PC-3 (cell line): ENCODE measurements at regions not wholly inside any gene's neighbourhood (a gene's known extent, or its start where the extent isn't known, plus 50 kb on each side); places are given as distances from the start of the nearest gene placed in this dataset.
A peak's percentile ranks its signal among the peaks of the same experiment; 100 is the strongest.

Experiments
- ATAC-seq: fragments of 200-7000 bp; cut with Tn5 transposase; 2 replicates; pipeline ENCODE4 v1.9.1; 2020; ENCODE audit warnings: mild to moderate bottlenecking, moderate library complexity
- BruUV-seq: library from RNA; stranded (reverse); fragments of 400-500 nt; replicated peaks from 2 replicates; lab custom pipeline; 2021; lab: Mats Ljungman, UMichigan
- CTCF ChIA-PET: fragments of 300-600 bp; sonication (Branson Sonifier 250); formaldehyde crosslinking; loops from one replicate; lab custom pipeline; 2022; ENCODE audit warnings: antibody characterized with exemption; lab: Charles Lee
- POLR2A ChIA-PET: fragments of 300-600 bp; sonication (Branson Sonifier 250); formaldehyde crosslinking; loops from one replicate; lab custom pipeline; 2022; ENCODE audit warnings: antibody characterized with exemption; ENCODE audit not compliant: unreplicated experiment; lab: Charles Lee
- DNase-seq: peaks from one replicate; pipeline ENCODE4 v3.0.0-alpha.2; 2015
- H2AFZ ChIP-seq: fragments of 300-600 bp; sonication (generic); 2 replicates; pipeline ENCODE4 v1.6.0; 2016; ENCODE audit warnings: antibody characterized with exemption, low read length
- H3F3A ChIP-seq: fragments of 300-600 bp; sonication (generic); one replicate; pipeline ENCODE4 v1.6.0; 2017; ENCODE audit warnings: antibody characterized with exemption, low read length, control low read depth, mild to moderate bottlenecking; ENCODE audit not compliant: unreplicated experiment
- H3K27ac ChIP-seq: fragments of 300-600 bp; sonication (generic); 2 replicates; pipeline ENCODE4 v1.5.1; 2016; ENCODE audit warnings: mild to moderate bottlenecking, low read length
- H3K27me3 ChIP-seq: fragments of 300-600 bp; sonication (generic); 2 replicates; pipeline ENCODE4 v1.6.1; 2016; ENCODE audit warnings: low read length, mixed read lengths
- H3K36me3 ChIP-seq: fragments of 300-600 bp; sonication (generic); 2 replicates; pipeline ENCODE4 v1.6.1; 2016; ENCODE audit warnings: low read depth, mixed run types, low read length, mixed read lengths
- H3K4me1 ChIP-seq: fragments of 300-600 bp; sonication (generic); 2 replicates; pipeline ENCODE4 v1.5.1; 2016; ENCODE audit warnings: low read length; ENCODE audit not compliant: insufficient read depth
- H3K4me2 ChIP-seq: fragments of 300-600 bp; sonication (generic); 2 replicates; pipeline ENCODE4 v1.6.0; 2016; ENCODE audit warnings: low read length
- H3K4me3 ChIP-seq: fragments of 300-600 bp; sonication (generic); 2 replicates; pipeline ENCODE4 v1.5.1; 2016; ENCODE audit warnings: mild to moderate bottlenecking, low read length, mixed read lengths
- H3K79me2 ChIP-seq: fragments of 300-600 bp; sonication (generic); 2 replicates; pipeline ENCODE4 v1.6.1; 2017; ENCODE audit warnings: low read length, mixed read lengths
- H3K9ac ChIP-seq: fragments of 300-600 bp; sonication (generic); 2 replicates; pipeline ENCODE4 v1.6.0; 2016; ENCODE audit warnings: mild to moderate bottlenecking, low read length
- H3K9me2 ChIP-seq: fragments of 300-600 bp; sonication (generic); replicated peaks from 2 replicates; pipeline ENCODE4 v1.6.1; 2016; ENCODE audit warnings: mixed run types, low read length, mixed read lengths
- H3K9me3 ChIP-seq: fragments of 300-600 bp; sonication (generic); 2 replicates; pipeline ENCODE4 v1.6.1; 2016; ENCODE audit warnings: low read length, mixed read lengths
- H4K20me1 ChIP-seq: fragments of 300-600 bp; sonication (generic); 2 replicates; pipeline ENCODE4 v1.6.1; 2016; ENCODE audit warnings: low read length, mixed read lengths
- EZH2phosphoT487 ChIP-seq: fragments of 300-600 bp; sonication (generic); IDR thresholded peaks from 2 replicates; pipeline ENCODE4 v1.6.1; 2018; ENCODE audit warnings: mild to moderate bottlenecking, antibody characterized with exemption, low read length, borderline replicate concordance
- intact Hi-C: fragments of 100-400 bp; cut with micrococcal nuclease; formaldehyde crosslinking; loops from 2 replicates; pipeline ENCODE4 v1.9.0; 2023
- TF ChIP-seq, protein P1 (sequence below): fragments of 300-600 bp; sonication (generic); conservative IDR thresholded peaks from 2 replicates; pipeline ENCODE4 v1.5.1; 2017; ENCODE audit warnings: antibody characterized with exemption, low read depth, mild to moderate bottlenecking, low read length

DNA sequence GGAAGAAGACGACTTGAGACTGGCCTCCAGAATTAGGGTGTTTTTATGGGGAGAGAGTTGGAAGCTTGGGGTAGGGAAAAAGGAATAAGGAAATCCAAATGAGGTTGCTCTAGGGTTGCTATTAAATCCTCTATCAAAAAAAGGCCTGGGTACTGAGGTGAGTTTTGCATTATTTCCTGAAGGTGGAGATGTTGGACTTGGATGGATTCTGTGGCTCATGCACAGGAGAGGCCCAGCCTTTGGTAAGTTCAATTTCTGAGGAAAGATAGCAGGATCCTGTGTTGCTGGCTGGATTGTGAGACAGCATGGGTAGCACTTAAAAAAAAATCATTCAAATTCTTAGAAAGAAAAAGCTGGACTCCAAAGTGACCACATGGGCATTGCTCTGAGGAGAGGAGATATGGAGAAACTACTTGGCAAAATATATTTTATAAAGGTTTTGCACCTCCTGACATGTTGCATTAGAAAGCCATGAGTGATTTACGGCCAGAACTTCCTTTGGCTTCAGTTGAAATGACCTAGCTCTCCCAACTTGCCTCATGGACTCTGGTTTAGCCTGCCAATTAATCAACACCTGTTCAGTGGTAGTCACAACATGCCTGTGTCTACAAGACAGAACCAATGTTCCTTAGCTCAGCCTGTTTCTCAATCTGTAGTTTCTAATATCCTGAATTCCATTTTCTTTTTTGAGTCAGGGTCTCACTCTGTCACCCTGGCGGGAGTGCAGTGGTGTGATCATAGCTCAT is 152.1 kb upstream of the RALGAPA2 start:
- no peak overlapping the region for H2AFZ ChIP-seq
- ChIA-PET CTCF (interaction anchor here (0.6 to 1.0 kb wide), 4 partner anchors 262 to 1275 kb away, joined by 3 to 5 read pairs (median 3); no protein-coding TSS in a partner anchor), POLR2A (no interaction called here)
- H3K9me2 ChIP-seq, result no peaks in the 10 kb centered on the region
- no peaks in the 10 kb centered on the region for H4K20me1 ChIP-seq
- no TSS peak for BruUV-seq
- H3K36me3 ChIP-seq, result no peaks in the 10 kb centered on the region
- DNase-seq, result peak; percentile 51
- H3K9ac ChIP-seq, result no peak overlapping the region
- intact Hi-C loops, result loop anchor here (1.0 to 10.0 kb wide), 4 partner anchors 372 to 641 kb away; no protein-coding TSS in a partner anchor
- no peak for TF ChIP-seq EZH2phosphoT487
- TF ChIP-seq, protein P1, sequence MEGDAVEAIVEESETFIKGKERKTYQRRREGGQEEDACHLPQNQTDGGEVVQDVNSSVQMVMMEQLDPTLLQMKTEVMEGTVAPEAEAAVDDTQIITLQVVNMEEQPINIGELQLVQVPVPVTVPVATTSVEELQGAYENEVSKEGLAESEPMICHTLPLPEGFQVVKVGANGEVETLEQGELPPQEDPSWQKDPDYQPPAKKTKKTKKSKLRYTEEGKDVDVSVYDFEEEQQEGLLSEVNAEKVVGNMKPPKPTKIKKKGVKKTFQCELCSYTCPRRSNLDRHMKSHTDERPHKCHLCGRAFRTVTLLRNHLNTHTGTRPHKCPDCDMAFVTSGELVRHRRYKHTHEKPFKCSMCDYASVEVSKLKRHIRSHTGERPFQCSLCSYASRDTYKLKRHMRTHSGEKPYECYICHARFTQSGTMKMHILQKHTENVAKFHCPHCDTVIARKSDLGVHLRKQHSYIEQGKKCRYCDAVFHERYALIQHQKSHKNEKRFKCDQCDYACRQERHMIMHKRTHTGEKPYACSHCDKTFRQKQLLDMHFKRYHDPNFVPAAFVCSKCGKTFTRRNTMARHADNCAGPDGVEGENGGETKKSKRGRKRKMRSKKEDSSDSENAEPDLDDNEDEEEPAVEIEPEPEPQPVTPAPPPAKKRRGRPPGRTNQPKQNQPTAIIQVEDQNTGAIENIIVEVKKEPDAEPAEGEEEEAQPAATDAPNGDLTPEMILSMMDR, result peak; percentile 64
- no peak overlapping the region for H3K4me3 ChIP-seq
- H3K79me2 ChIP-seq, result no peaks in the 10 kb centered on the region
- peak; percentile 59 for ATAC-seq
- H3K9me3 ChIP-seq, result no peaks in the 10 kb centered on the region
- no peak overlapping the region for H3K4me2 ChIP-seq
- H3K27me3 ChIP-seq, result peaks cover 49% of the 10 kb centered on the region
- H3K27ac ChIP-seq, result no peak overlapping the region
- H3K4me1 ChIP-seq, result no peaks in the 10 kb centered on the region
- H3F3A ChIP-seq, result no peaks in the 10 kb centered on the region

DNA sequence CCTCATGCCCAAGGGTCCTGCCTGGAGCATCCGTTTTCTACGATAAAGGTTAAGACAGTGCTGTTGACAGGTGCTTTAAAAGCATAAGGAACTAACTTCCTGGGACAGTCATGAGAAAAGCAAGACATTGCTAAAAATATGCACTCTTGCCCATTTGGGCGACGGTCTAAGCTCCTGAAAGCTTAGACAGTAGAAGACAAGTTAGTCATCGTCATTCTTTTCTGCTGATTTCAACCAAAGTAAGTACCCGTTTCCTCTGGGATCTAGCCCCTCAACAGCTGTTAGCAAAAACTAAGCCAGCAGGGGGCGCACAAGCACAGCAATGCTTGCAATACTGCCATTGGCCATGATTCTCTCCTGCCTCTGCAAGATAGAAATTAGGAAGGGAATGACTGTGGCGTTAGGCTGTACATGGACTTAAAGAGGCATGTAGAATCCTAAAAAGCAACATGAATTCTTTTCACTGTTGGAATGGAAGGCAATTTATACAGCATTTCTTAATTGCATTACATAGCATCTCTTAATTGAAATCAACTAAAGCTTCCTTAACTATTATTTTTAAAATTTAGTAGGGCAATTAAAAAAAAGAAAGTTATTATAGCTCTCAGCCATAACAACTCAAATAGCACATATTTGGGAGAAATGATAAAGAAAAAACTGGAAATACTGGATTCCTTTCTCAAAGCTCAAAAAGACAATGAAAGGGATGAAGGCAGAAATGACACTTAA is 147.8 kb upstream of the RALGAPA2 start:
- DNase-seq (peak; percentile 98), ATAC-seq (peak; percentile 94)
- intact Hi-C loops, result loop anchor here (1.0 to 10.0 kb wide), 7 partner anchors 23 to 755 kb away; partner anchors contain the start of gene KIZ
- BruUV-seq, result no TSS peak
- no peaks in the 10 kb centered on the region for H3K36me3 ChIP-seq
- H3K27me3 ChIP-seq, result peaks cover 12% of the 10 kb centered on the region; the same call in 1 of the 2 replicates
- ChIA-PET POLR2A (no interaction called here), CTCF (interaction anchor here (0.6 to 1.3 kb wide), 4 partner anchors 43 to 645 kb away, joined by 3 to 9 read pairs (median 6); no protein-coding TSS in a partner anchor)
- H4K20me1 ChIP-seq, result no peaks in the 10 kb centered on the region
- no peaks in the 10 kb centered on the region for H3K79me2 ChIP-seq
- H3K27ac ChIP-seq, result no peak overlapping the region
- H3K9me2 ChIP-seq, result no peaks in the 10 kb centered on the region
- H3K9me3 ChIP-seq, result no peaks in the 10 kb centered on the region
- H3K4me3 ChIP-seq, result no peak overlapping the region
- no peak overlapping the region for H3K4me2 ChIP-seq
- H3F3A ChIP-seq, result no peaks in the 10 kb centered on the region
- no peak overlapping the region for H2AFZ ChIP-seq
- no peak overlapping the region for H3K9ac ChIP-seq
- no peaks in the 10 kb centered on the region for H3K4me1 ChIP-seq
- no peak for TF ChIP-seq EZH2phosphoT487
- TF ChIP-seq, protein P1, result peak; percentile 98
